ENCODE measurements at regions not wholly inside any gene's neighbourhood (a gene's known extent, or its start where the extent isn't known, plus 50 kb on each side); places are given as distances from the start of the nearest gene placed in this dataset.

DNA sequence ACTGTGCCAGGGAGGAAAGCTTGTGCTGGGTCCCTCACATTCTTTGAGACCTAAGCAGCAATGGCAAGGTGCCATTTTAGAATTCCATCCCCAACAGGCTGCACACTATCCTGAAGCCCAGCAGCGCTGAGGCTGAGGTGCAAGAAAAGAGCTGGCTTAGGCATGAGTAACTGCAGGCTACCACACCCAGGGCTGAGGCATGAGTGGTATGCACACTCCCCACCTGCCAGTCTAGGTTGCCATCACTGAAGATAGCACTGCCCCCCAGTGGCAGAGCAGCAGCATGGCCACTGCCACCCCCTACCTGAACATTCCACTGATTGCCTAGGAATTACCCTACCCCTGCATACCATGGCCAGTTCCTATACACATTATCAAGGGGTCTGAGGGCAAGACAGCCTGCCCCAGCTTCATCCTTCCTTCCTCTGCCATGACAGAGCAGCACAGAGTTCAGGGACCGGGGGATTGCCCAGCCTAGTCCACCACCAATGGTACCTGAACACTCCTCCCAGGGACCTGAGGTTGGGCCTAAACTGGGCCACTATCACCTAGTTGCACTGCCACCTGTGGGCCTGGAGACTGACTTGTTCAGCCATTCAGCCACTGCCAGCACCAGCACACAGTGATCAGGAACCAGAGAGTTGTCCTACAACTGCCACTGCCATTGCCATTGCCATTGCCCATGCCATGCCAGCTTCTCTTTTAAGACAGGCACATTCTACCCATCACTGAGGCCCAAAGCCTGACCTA is 129.8 kb downstream of the SATB1 start:
- peak; percentile 2 for DNase-seq (ENCODE audit: insufficient read length, low spot score)
- peak; percentile 96 for FAIRE-seq
- TF ChIP-seq PAX5 (IDR thresholded peaks at IDR 0.05; ENCODE audit: insufficient read depth, low read length, severe bottlenecking) (no peak), TAF1 (IDR thresholded peaks at IDR 0.05; ENCODE audit: low read depth, low read length) (no peak), SPI1 (IDR thresholded peaks at IDR 0.05; ENCODE audit: low read depth, low read length) (no peak), POU2F2 (IDR thresholded peaks at IDR 0.05; ENCODE audit: low read depth, low read length) (no peak), POLR2AphosphoS5 (IDR thresholded peaks at IDR 0.05; ENCODE audit: low read depth, low read length) (no peak), POLR2A (IDR thresholded peaks at IDR 0.05; ENCODE audit: low read depth, low read length) (no peak)

DNA sequence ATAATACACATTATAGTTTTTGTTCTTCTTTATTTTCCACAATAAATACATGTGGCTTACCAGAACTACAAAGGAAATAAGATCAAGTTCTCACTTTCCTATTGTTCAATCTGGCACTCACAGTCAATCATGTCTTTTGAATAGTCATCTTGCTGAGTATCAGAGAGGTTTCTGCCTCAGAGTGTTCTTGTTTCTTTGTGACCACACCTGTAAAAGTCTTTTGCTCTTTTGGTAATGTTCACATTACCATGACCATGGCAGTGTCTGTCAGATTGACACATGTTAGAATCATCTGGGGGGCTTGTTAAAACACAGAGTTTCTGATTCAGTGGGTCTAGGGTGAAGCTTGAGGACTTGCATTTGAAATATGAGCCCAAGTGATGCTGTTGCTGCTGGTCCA is 135.0 kb downstream of the SATB1 start:
- no peak for FAIRE-seq
- TF ChIP-seq POLR2A (IDR thresholded peaks at IDR 0.05; ENCODE audit: low read depth, low read length) (no peak), SPI1 (IDR thresholded peaks at IDR 0.05; ENCODE audit: low read depth, low read length) (no peak), PAX5 (IDR thresholded peaks at IDR 0.05; ENCODE audit: insufficient read depth, low read length, severe bottlenecking) (no peak), POLR2AphosphoS5 (IDR thresholded peaks at IDR 0.05; ENCODE audit: low read depth, low read length) (no peak), TAF1 (IDR thresholded peaks at IDR 0.05; ENCODE audit: low read depth, low read length) (no peak), POU2F2 (IDR thresholded peaks at IDR 0.05; ENCODE audit: low read depth, low read length) (no peak)
- DNase-seq (ENCODE audit: insufficient read length, low spot score): no peak

DNA sequence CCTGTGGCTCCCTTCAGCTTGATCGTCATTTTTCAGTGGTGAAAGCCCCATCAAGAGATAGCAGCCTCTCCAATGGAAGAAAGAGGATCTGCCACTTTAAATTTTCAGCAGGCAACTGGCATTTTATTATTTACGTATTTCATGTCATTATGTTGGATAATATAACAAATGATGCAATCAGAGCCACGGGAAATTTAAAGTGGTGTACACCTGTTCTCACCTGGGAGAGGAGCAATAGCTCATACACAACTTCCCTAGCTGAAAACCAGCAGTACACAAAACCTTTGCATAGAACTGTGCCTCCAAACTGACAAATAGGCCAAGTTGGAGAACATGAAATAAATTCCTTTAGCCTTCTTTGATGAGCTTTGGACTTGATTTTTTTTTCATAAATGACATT is 136.9 kb downstream of the SATB1 start:
- no peak for FAIRE-seq
- no peak for TF ChIP-seq SPI1 (IDR thresholded peaks at IDR 0.05; ENCODE audit: low read depth, low read length)
- TF ChIP-seq POLR2AphosphoS5 (IDR thresholded peaks at IDR 0.05; ENCODE audit: low read depth, low read length): no peak
- TF ChIP-seq POLR2A (IDR thresholded peaks at IDR 0.05; ENCODE audit: low read depth, low read length): no peak
- no peak for TF ChIP-seq TAF1 (IDR thresholded peaks at IDR 0.05; ENCODE audit: low read depth, low read length)
- no peak for TF ChIP-seq POU2F2 (IDR thresholded peaks at IDR 0.05; ENCODE audit: low read depth, low read length)
- no peak for TF ChIP-seq PAX5 (IDR thresholded peaks at IDR 0.05; ENCODE audit: insufficient read depth, low read length, severe bottlenecking)
- no peak for DNase-seq (ENCODE audit: insufficient read length, low spot score)

DNA sequence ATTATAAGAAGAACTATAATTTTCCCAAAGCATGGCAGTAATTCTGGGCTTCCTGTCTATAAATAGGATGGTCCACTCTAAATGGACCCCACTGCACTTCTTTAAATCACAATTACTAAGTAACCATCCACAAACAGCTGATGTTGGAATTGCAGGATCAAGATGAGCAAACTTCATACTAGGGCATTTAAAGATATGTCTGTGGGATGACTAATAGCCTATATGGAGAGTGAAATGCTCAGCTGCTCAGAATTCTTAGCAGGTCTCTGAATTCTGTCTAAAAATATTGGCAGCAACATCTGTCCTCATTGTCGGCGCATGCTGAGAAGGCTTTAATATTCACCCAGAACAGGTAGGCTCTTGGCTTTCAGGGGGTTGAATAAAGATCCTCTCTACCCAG is 140.4 kb downstream of the SATB1 start:
- TF ChIP-seq SPI1 (IDR thresholded peaks at IDR 0.05; ENCODE audit: low read depth, low read length) (no peak), POLR2AphosphoS5 (IDR thresholded peaks at IDR 0.05; ENCODE audit: low read depth, low read length) (no peak), POU2F2 (IDR thresholded peaks at IDR 0.05; ENCODE audit: low read depth, low read length) (no peak), POLR2A (IDR thresholded peaks at IDR 0.05; ENCODE audit: low read depth, low read length) (no peak)
- FAIRE-seq: no peak
- no peak for DNase-seq (ENCODE audit: insufficient read length, low spot score)

DNA sequence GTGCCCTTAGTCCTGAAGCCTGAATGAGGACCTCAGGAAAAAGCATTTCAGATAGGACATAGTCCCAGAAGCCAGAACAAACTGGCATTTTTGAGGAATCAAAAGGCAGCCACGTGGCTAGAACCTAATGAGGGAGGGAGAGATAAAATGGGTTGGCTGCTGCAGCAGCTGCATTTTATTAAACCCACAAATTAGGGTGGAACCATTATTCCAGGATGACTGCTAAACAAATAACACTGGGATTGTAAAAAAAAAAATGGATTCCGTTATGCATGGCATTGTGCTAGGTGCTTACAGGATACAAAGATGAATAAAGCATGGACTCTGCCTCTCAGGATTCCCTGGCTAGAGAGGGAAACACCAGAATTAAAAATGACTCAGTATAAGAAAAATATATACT is 141.5 kb downstream of the SATB1 start:
- TF ChIP-seq PAX5 (IDR thresholded peaks at IDR 0.05; ENCODE audit: insufficient read depth, low read length, severe bottlenecking): no peak
- TF ChIP-seq POU2F2 (IDR thresholded peaks at IDR 0.05; ENCODE audit: low read depth, low read length): no peak
- TF ChIP-seq POLR2AphosphoS5 (IDR thresholded peaks at IDR 0.05; ENCODE audit: low read depth, low read length): no peak
- TF ChIP-seq POLR2A (IDR thresholded peaks at IDR 0.05; ENCODE audit: low read depth, low read length): no peak
- TF ChIP-seq TAF1 (IDR thresholded peaks at IDR 0.05; ENCODE audit: low read depth, low read length): no peak
- TF ChIP-seq SPI1 (IDR thresholded peaks at IDR 0.05; ENCODE audit: low read depth, low read length): no peak

DNA sequence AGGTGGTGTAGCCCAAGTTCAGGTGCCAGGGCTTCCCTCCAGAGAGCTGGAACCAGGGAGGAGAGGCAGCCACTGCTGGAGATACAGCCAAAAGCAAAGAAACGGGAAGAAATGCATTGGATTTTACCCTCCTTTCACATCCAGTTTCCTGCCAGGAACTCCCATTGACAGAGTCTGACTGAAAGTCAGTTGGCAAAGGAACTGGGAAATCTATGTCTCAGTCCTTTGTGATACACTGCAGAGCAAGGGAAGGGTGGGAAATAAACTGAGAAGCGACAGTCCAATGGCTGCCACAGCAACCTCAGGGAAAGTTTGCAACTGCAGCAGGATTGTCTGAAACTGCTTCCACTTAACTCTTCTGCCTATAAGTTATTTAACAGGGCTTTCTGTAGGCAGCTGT is 142.6 kb downstream of the SATB1 start:
- DNase-seq (ENCODE audit: insufficient read length, low spot score) (no peak), FAIRE-seq (no peak)
- TF ChIP-seq POU2F2 (IDR thresholded peaks at IDR 0.05; ENCODE audit: low read depth, low read length): no peak
- no peak for TF ChIP-seq SPI1 (IDR thresholded peaks at IDR 0.05; ENCODE audit: low read depth, low read length)
- no peak for TF ChIP-seq POLR2A (IDR thresholded peaks at IDR 0.05; ENCODE audit: low read depth, low read length)
- TF ChIP-seq TAF1 (IDR thresholded peaks at IDR 0.05; ENCODE audit: low read depth, low read length): no peak
- no peak for TF ChIP-seq PAX5 (IDR thresholded peaks at IDR 0.05; ENCODE audit: insufficient read depth, low read length, severe bottlenecking)
- TF ChIP-seq POLR2AphosphoS5 (IDR thresholded peaks at IDR 0.05; ENCODE audit: low read depth, low read length): no peak

More for the DNA sequence above, 141.5 kb downstream of the SATB1 start:
- FAIRE-seq: no peak
- DNase-seq (ENCODE audit: insufficient read length, low spot score): no peak

DNA sequence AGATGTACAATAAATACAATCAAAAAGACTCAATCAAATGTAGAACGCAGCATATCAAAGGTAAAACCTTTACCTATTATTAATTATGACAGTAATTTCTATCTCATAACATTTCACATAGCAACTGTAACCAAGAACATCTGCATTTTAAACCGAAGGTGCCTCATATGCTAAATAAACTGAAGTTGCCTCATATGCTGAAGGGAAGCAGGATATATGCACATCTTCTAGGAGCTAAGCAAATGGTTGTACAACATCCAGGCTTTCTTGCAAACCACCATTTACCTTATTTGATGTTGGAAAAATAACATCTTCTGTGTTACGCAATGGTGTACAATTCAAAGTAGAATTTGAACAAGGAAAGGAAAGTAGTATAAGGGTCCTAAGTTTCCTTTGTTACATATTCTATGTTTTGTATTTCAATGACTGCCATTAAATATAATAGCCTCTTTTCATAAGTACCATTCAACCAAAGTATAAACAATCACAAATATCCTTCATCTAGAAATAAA is 145.9 kb downstream of the SATB1 start:
- FAIRE-seq (no peak), DNase-seq (ENCODE audit: insufficient read length, low spot score) (no peak)
- TF ChIP-seq POU2F2 (IDR thresholded peaks at IDR 0.05; ENCODE audit: low read depth, low read length): no peak
- no peak for TF ChIP-seq POLR2AphosphoS5 (IDR thresholded peaks at IDR 0.05; ENCODE audit: low read depth, low read length)
- TF ChIP-seq TAF1 (IDR thresholded peaks at IDR 0.05; ENCODE audit: low read depth, low read length): no peak
- no peak for TF ChIP-seq PAX5 (IDR thresholded peaks at IDR 0.05; ENCODE audit: insufficient read depth, low read length, severe bottlenecking)
- TF ChIP-seq SPI1 (IDR thresholded peaks at IDR 0.05; ENCODE audit: low read depth, low read length): no peak

DNA sequence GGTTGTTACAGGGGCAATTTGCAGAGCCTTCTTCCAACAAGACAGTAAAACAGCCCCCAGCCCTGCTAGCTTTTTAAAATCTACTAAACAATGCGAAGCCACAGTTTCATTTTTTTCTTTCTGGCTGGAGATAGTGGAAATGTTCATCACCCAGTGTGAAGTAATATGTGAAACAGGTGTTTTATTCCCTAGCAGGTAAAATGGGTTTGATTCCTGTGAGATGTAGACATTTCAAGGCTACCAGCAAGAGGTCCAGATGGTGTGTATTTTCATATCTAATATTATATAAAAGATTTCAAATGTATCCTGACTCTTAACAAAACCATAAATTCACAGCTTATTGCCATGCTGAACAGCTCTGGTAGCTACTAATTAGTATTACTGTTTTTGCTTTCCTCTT is 160.3 kb downstream of the SATB1 start:
- no peak for FAIRE-seq
- no peak for DNase-seq (ENCODE audit: insufficient read length, low spot score)
- TF ChIP-seq SPI1 (IDR thresholded peaks at IDR 0.05; ENCODE audit: low read depth, low read length) (no peak), POLR2A (IDR thresholded peaks at IDR 0.05; ENCODE audit: low read depth, low read length) (no peak), PAX5 (IDR thresholded peaks at IDR 0.05; ENCODE audit: insufficient read depth, low read length, severe bottlenecking) (no peak), TAF1 (IDR thresholded peaks at IDR 0.05; ENCODE audit: low read depth, low read length) (no peak), POU2F2 (IDR thresholded peaks at IDR 0.05; ENCODE audit: low read depth, low read length) (no peak), POLR2AphosphoS5 (IDR thresholded peaks at IDR 0.05; ENCODE audit: low read depth, low read length) (no peak)

DNA sequence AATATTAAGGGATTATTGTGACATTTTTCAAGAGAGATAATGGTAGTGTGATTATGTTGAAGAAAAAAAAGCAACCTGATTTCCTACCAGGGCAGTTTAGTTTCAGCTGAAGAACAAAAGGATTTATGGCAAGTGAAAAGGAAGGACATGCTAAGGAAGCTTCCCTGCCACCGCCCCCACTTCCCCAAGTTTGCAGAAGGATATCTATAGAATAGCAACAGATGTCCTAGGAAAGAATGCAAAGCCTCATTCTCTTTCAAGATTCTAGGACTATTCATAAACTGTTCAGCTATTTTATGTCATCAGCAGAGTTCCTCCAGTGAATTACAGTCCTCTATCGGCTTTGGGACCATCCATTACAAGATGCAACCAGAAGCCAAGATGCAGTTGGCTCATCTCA is 160.8 kb downstream of the SATB1 start:
- no peak for FAIRE-seq
- DNase-seq (ENCODE audit: insufficient read length, low spot score): no peak

More for the DNA sequence above, 160.8 kb downstream of the SATB1 start:
- TF ChIP-seq POU2F2 (IDR thresholded peaks at IDR 0.05; ENCODE audit: low read depth, low read length) (no peak), POLR2A (IDR thresholded peaks at IDR 0.05; ENCODE audit: low read depth, low read length) (no peak), SPI1 (IDR thresholded peaks at IDR 0.05; ENCODE audit: low read depth, low read length) (no peak), TAF1 (IDR thresholded peaks at IDR 0.05; ENCODE audit: low read depth, low read length) (no peak), PAX5 (IDR thresholded peaks at IDR 0.05; ENCODE audit: insufficient read depth, low read length, severe bottlenecking) (no peak), POLR2AphosphoS5 (IDR thresholded peaks at IDR 0.05; ENCODE audit: low read depth, low read length) (no peak)

Measured in GM12891 (cell line).